ENCODE measurements at regions not wholly inside any gene's neighbourhood (a gene's known extent, or its start where the extent isn't known, plus 50 kb on each side); places are given as distances from the start of the nearest gene placed in this dataset.

DNA sequence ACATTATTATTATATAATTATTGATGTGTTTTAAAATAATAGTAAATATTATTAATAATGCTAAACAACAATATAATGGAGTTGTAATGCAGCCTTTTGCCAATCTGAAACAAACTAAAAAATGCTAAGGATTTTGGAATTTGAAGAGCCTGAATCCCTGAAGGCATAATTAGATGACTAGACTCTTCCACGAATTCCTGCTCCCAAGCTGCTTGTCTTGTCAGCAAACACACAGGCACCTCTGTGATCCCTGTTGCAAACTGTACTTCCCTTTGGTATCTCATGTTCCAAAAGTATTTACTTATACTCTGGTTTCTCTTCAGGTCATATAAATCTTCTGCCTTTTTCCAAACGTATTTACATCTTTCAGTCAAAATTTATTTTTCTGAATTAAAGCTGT, 1862.4 kb downstream of the OLFM4 start:
- no peak overlapping the region for H3K4me2 ChIP-seq (ENCODE audit: insufficient read depth, low read length)
- intact Hi-C loops (cut with micrococcal nuclease) = no loop called here
- H3K79me2 ChIP-seq (ENCODE audit: control insufficient read depth, insufficient read depth, low read length) = no peaks in the 10 kb centered on the region
- no peak overlapping the region for H3K4me3 ChIP-seq (replicated peaks in 1 of 3; ENCODE audit: insufficient read depth in 1 of 3, low read depth in 1 of 3, low read length in 3 of 3)
- DNase-seq (ENCODE audit: low read depth, low spot score) = no peak
- no TSS peak for BruUV-seq (replicated peaks)
- POLR2A ChIA-PET = no interaction called here
- no peak overlapping the region for H3K27ac ChIP-seq (ENCODE audit: insufficient read depth, low read depth, low read length)
- H3K9ac ChIP-seq (replicated peaks; ENCODE audit: extremely low read depth, insufficient read depth, low read length) = no peak overlapping the region
- TF ChIP-seq, protein P1, sequence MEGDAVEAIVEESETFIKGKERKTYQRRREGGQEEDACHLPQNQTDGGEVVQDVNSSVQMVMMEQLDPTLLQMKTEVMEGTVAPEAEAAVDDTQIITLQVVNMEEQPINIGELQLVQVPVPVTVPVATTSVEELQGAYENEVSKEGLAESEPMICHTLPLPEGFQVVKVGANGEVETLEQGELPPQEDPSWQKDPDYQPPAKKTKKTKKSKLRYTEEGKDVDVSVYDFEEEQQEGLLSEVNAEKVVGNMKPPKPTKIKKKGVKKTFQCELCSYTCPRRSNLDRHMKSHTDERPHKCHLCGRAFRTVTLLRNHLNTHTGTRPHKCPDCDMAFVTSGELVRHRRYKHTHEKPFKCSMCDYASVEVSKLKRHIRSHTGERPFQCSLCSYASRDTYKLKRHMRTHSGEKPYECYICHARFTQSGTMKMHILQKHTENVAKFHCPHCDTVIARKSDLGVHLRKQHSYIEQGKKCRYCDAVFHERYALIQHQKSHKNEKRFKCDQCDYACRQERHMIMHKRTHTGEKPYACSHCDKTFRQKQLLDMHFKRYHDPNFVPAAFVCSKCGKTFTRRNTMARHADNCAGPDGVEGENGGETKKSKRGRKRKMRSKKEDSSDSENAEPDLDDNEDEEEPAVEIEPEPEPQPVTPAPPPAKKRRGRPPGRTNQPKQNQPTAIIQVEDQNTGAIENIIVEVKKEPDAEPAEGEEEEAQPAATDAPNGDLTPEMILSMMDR (IDR thresholded peaks at IDR 0.05; ENCODE audit: extremely low read depth in 1 of 2, insufficient read depth in 1 of 2, low read depth in 1 of 2, low read length in 2 of 2) = no peak
- TF ChIP-seq EZH2 (IDR thresholded peaks at IDR 0.05; ENCODE audit: borderline replicate concordance, low read depth, low read length, severe bottlenecking) (no peak), MYC (IDR thresholded peaks at IDR 0.05; ENCODE audit: low read depth, low read length) (no peak), FOS (IDR thresholded peaks at IDR 0.05; ENCODE audit: borderline replicate concordance, insufficient read depth, low read length) (no peak)
- H2AFZ ChIP-seq (ENCODE audit: low read depth, low read length) = no peak overlapping the region
- H3K9me1 ChIP-seq (replicated peaks; ENCODE audit: control insufficient read depth, extremely low read depth, insufficient read depth, low read length) = no peaks in the 10 kb centered on the region
- H3K27me3 ChIP-seq (ENCODE audit: control insufficient read depth in 2 of 2, insufficient read depth in 2 of 2, low read length in 2 of 2) = no peaks in the 10 kb centered on the region
- H3K4me1 ChIP-seq (ENCODE audit: control insufficient read depth, extremely low read depth, insufficient read depth, low read length) = no peaks in the 10 kb centered on the region
- peaks cover 2% of the 10 kb centered on the region for H3K9me3 ChIP-seq (replicated peaks; ENCODE audit: control insufficient read depth, insufficient read depth, low read length)
- no peaks in the 10 kb centered on the region for H4K20me1 ChIP-seq (replicated peaks; ENCODE audit: control insufficient read depth, extremely low read depth, insufficient read depth, low read length)
- dilution Hi-C loops (cut with MboI; ENCODE audit: extremely low pct_ligation_motif_present, low sequenced_read_pairs) = no loop called here
- no peaks in the 10 kb centered on the region for H3K36me3 ChIP-seq (ENCODE audit: control insufficient read depth in 2 of 2, extremely low read depth in 1 of 2, insufficient read depth in 2 of 2, low read length in 2 of 2)
- CTCF ChIA-PET = no interaction called here
- no peak for FAIRE-seq

DNA sequence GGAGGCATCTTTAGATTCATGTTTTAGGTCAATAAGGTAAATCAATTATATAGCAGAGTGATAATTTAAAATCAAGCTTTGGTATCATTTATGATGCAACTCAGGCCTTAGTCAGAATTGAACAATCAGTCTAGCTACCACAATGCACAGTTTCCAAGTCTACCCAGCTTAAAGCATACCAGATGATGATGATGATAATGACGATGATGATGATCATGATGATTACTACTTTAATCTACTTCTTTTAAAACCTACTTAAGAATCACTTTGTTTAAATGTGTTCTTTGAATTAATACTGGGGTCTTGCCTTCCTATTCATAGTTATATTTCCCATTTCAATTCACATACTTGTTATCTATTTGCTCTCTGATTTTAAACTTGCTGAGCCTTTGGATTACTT, 1872.7 kb downstream of the OLFM4 start:
- H4K20me1 ChIP-seq (replicated peaks; ENCODE audit: control insufficient read depth, extremely low read depth, insufficient read depth, low read length) = no peaks in the 10 kb centered on the region
- H3K36me3 ChIP-seq (ENCODE audit: control insufficient read depth in 2 of 2, extremely low read depth in 1 of 2, insufficient read depth in 2 of 2, low read length in 2 of 2) = no peaks in the 10 kb centered on the region
- H3K4me2 ChIP-seq (ENCODE audit: insufficient read depth, low read length) = no peak overlapping the region
- POLR2A ChIA-PET = no interaction called here
- no peaks in the 10 kb centered on the region for H3K4me1 ChIP-seq (ENCODE audit: control insufficient read depth, extremely low read depth, insufficient read depth, low read length)
- intact Hi-C loops (cut with micrococcal nuclease) = no loop called here
- H3K9me1 ChIP-seq (replicated peaks; ENCODE audit: control insufficient read depth, extremely low read depth, insufficient read depth, low read length) = no peaks in the 10 kb centered on the region
- peaks cover 4% of the 10 kb centered on the region for H3K9me3 ChIP-seq (replicated peaks; ENCODE audit: control insufficient read depth, insufficient read depth, low read length)
- TF ChIP-seq EZH2 (IDR thresholded peaks at IDR 0.05; ENCODE audit: borderline replicate concordance, low read depth, low read length, severe bottlenecking) (no peak), MYC (IDR thresholded peaks at IDR 0.05; ENCODE audit: low read depth, low read length) (no peak), POLR2A (IDR thresholded peaks at IDR 0.05; ENCODE audit: low read depth, low read length) (no peak), GATA2 (IDR thresholded peaks at IDR 0.05; ENCODE audit: insufficient read depth, insufficient read length, low read depth, low read length) (no peak)
- TF ChIP-seq, protein P2, sequence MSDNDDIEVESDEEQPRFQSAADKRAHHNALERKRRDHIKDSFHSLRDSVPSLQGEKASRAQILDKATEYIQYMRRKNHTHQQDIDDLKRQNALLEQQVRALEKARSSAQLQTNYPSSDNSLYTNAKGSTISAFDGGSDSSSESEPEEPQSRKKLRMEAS (IDR thresholded peaks at IDR 0.05; ENCODE audit: insufficient read depth, insufficient read length) = no peak
- BruUV-seq (replicated peaks) = no TSS peak
- no peak overlapping the region for H3K9ac ChIP-seq (replicated peaks; ENCODE audit: extremely low read depth, insufficient read depth, low read length)
- DNase-seq (ENCODE audit: low read depth, low spot score) = no peak
- FAIRE-seq = no peak
- no peak overlapping the region for H3K4me3 ChIP-seq (replicated peaks in 1 of 3; ENCODE audit: insufficient read depth in 1 of 3, low read depth in 1 of 3, low read length in 3 of 3)
- no peaks in the 10 kb centered on the region for H3K79me2 ChIP-seq (ENCODE audit: control insufficient read depth, insufficient read depth, low read length)
- CTCF ChIA-PET = no interaction called here
- no peaks in the 10 kb centered on the region for H3K27me3 ChIP-seq (ENCODE audit: control insufficient read depth in 2 of 2, insufficient read depth in 2 of 2, low read length in 2 of 2)
- no peak overlapping the region for H3K27ac ChIP-seq (ENCODE audit: insufficient read depth, low read depth, low read length)
- H2AFZ ChIP-seq (ENCODE audit: low read depth, low read length) = no peak overlapping the region
- dilution Hi-C loops (cut with MboI; ENCODE audit: extremely low pct_ligation_motif_present, low sequenced_read_pairs) = no loop called here
